GDM1 (cell line): ENCODE measurements at regions not wholly inside any gene's neighbourhood (a gene's known extent, or its start where the extent isn't known, plus 50 kb on each side); places are given as distances from the start of the nearest gene placed in this dataset.

ENCODE experiments used
- DNase-seq: peaks from one replicate; lab custom pipeline; 2025; lab: John Stamatoyannopoulos, UW

- peak; percentile 46 for DNase-seq
These were observed 325.8 kb upstream of the ZMIZ1 start for GRCh38 chr10:78742730-78743615.

DNA sequence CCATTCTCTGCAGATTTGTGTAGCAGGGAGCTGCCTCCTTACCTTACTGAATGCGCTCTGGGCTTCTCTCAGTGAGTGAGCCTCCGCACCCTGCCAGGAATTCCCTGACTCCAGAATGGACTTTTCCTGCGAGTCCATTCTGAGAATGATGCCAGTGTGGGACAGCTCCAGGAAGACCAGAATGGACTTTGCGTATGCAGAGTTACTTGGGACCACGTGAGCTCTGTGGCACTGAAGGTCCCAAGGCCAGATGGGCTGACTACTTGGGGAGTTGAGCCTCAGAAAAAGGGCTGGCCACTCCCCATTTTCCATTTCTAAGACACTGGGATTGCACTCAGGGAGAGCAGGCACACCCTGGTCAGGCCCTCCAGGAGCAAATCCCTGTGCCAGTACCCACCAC lies 324.7 kb upstream of the ZMIZ1 start:
- DNase-seq: no peak

- no peak for DNase-seq
These were observed 324.2 kb upstream of the ZMIZ1 start for GRCh38 chr10:78744491-78745090.

- DNase-seq: no peak
These were observed 323.3 kb upstream of the ZMIZ1 start for GRCh38 chr10:78745441-78745840.

GRCh38 chr10:78746155-78746763 lies 322.5 kb upstream of the ZMIZ1 start:
- no peak for DNase-seq

- DNase-seq: no peak
These were observed 321.1 kb upstream of the ZMIZ1 start for GRCh38 chr10:78747401-78748234.

GRCh38 chr10:78748235-78748533 lies 320.6 kb upstream of the ZMIZ1 start:
- no peak for DNase-seq

- DNase-seq: no peak
These were observed 319.6 kb upstream of the ZMIZ1 start for GRCh38 chr10:78749200-78749599.

GRCh38 chr10:78749898-78750297 lies 318.9 kb upstream of the ZMIZ1 start:
- no peak for DNase-seq

GRCh38 chr10:78750418-78750817 lies 318.3 kb upstream of the ZMIZ1 start:
- no peak for DNase-seq

- DNase-seq: no peak
These were observed 317.1 kb upstream of the ZMIZ1 start for GRCh38 chr10:78751716-78752115.

- no peak for DNase-seq
These were observed 316.5 kb upstream of the ZMIZ1 start for GRCh38 chr10:78752221-78752620.

GRCh38 chr10:78752708-78753107 lies 316.1 kb upstream of the ZMIZ1 start:
- DNase-seq: no peak

DNA sequence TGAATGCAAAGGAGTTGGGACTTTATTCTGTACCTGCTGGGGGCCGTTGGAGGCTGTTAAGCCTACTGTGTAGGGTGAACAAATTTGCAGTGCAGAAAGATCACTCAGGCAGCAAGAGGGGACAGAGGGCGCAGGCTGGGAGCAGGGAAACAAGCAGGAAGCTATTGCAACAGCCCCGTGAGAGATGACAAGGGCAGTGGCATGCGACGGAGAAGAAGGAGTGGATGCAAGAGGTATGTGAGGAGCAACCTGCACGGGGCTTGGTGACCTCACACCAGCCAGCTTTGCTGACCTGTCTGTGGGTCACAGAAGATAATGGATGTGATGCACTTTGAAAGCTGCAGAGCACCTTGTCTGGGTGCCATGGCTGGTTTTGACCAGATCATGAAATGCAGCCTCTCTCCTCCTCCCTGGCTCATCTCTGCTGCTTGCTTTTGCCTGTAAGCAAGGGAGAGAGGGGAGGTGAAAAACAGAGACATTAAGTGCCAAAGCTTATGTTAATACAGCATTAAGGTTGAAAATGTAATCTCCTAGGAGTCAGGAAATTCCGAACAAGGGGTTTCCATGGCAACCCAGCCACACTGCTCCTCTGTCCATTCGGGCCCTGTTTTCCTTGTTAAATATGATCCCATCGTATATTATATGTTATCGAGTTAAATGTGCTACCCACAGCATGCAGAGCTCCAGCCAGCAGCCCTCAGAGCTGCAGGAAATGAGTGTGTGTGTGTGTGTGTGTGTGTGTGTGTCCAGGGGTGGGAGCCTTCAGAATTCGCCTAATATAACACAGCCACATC lies 314.3 kb upstream of the ZMIZ1 start:
- DNase-seq: peak; percentile 36

DNA sequence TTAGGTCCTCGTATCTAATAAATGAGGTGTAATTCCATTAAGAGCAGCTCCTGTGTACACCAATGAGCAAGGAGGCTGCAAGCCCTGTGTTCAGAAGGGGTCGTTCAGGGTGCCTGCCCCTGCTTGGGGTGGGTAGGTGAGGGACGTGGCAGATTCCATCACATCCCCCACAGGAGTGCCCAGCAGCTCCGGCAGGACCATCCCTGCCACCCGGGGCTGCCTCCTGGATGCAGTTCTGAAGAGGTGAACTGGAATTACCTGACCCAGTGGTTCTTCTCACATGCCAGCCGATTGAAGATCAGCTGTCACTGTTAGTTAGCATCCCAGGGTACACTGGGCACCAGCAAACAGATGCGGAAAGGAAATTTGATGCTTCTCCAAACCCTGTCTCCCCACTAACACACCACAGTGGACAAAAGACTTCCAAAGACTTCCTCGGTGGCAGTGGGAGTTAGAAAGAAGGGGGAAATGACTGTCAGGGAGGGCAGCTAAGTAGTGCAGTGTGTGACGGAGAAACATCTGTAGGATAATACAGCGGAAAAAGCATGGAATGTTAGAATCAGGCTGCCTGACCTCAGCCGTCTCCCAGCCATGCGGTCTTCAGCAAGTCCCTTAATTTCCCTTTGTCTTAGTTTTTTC lies 313.6 kb upstream of the ZMIZ1 start:
- no peak for DNase-seq

- no peak for DNase-seq
These were observed 312.8 kb upstream of the ZMIZ1 start for GRCh38 chr10:78755877-78756455.

DNA sequence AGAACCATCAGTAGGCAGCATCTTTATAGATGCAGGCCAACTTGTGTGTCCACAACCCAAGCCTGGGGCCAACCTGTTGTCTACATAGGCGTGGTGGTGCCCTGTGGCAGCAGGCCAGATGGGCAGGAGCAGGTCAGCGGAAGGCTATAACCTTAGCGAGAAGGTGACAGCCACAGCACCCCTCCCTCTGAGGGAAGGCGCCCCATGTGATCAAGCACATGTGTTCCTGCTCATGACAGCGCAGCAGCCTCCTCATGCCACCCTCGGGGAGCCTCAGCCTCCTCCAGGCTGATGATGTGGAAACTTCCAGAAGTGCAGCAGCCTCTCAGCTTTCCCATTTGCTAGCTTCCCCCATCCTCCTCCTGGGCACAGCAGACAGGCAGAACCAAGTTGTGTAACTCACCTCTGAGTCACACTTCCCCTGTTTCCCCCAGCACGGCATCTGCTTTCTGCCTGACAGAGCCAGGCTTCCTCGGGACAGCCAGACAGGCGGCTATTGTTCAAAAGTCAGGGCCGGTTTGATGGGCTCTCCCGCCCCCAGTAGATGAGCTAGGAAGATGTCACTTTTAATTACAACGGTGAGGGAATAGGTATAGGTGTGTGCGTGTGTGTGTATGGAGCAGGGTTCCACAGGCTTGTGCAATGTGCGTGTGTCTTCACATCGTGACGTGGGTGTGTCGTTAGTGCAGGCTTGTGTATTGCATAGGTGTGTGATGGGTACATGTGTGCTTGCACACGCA lies 312.0 kb upstream of the ZMIZ1 start:
- peak; percentile 75 for DNase-seq

DNA sequence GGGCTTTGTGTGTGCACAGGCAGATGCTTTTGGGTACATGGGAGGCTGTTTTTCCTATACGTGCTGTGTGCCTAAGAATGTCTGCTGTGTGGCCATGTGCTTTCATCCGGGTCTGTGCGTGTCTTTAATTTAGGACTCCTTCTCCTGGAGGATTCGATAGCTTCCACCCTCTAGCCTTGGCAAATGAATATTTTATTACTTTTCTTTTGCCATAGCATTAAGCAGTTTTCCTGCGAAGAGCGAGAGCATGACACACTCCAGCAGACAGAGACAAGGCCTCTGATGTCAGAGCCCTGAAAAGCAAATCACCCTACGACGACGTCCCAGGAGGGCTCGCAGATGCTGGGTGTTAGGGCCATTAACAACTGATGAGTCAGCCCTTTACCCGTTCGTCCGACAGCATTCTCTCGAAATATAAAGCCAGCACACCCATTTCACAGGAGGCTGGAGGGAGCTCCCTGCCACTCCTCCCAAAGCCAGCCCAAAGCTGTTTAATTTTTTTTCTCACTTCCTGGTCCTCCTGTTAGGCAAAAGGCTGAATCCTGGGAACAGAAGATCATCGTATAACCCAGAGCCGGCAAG lies 311.3 kb upstream of the ZMIZ1 start:
- no peak for DNase-seq

GRCh38 chr10:78758176-78758575 lies 310.6 kb upstream of the ZMIZ1 start:
- no peak for DNase-seq
